ENCODE measurements at regions not wholly inside any gene's neighbourhood (a gene's known extent, or its start where the extent isn't known, plus 50 kb on each side); places are given as distances from the start of the nearest gene placed in this dataset.

DNA sequence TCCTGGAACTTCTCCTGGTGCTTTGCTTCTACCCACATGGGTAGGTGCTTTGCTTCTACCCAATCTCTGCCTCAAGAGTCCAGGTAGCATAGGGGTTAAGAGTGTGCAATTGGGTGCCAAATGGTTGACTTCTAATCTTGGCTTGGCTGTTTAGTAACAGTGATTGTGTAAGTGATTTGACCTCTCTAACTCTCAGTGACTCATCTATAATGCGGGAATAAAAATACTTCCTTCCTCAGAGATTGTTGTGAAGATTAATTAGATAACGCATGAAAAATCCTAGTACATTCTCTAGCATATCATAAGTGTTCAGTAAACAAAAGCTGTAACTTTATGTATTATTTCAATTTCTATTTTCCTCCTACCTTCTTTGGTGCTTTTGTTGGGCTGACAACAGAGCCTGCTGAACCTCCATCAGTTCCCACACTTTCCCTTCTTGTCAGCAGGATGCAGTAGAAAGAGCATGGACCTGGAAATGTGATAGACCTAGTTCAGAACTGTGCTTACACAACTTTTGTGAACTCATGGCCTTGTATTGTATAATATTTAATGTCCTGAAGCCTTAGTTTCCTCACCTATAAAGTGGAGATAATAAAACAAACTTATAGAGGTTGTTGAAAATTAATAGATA is 72.9 kb upstream of the SMIM36 start:
- no peak for DNase-seq (ENCODE audit: low spot score)

DNA sequence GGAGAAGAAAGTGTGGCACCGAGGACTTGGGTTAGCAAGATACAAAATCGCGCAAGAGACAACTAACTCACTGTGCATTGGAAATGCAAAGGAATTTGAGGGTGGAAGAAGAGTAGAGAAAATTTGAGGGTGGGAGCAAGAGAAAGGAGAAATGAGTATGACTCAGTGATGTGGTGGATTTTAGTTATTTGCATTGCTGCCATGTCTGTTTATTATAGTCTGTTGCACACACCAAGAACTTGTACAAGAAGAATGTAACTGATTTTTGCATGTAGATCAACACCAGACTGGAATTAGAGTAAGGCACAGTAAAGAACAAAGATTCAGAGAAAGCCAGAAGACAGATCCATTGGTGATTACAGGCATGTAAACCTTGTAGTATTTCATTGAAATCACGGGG is 71.6 kb upstream of the SMIM36 start:
- DNase-seq (ENCODE audit: low spot score): no peak

DNA sequence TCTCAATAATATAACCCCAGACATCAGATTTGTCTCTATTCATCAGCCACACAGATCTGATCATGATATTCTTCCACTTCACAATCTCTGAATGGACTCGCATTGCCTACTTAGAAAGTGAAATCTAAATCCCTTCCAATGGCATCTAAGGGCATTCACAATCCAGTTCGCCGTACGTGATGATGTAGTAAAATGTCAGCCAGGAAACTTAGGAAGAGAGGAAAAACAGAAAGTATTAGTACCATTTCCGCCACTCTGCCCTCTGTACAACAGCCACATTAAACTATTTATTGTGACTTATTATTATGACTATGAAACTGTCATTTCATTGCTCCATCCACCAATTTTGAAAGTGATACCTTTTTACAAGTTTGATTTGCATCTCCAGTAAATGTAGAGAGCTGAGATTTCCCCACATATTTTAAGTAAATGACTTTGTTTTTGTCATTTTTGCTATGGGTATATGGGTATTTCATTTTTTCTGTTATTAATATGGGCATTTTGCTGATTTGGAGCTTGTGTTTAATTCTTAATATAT is 69.4 kb upstream of the SMIM36 start:
- no peak for DNase-seq (ENCODE audit: low spot score)

DNA sequence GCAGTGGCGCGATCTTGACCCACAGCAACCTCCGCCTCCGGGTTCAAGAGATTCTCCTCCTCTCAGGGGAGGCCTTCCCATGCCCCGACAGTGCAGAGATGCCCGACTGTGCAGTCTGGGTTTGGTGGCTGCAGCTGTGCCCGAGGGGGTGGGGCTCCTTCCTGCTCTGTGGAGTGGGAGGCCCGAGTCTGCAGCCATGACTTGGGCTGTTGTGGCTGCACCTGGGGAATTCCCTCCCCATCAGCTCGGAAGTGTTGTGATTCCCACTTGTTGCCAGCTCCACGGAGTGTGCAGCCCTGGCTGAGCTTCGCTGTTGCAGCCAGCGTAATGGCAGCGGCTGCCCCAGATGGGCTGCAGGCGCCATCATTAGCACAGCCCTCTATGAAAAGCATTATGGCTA is 66.4 kb upstream of the SMIM36 start:
- DNase-seq (ENCODE audit: low spot score): no peak

DNA sequence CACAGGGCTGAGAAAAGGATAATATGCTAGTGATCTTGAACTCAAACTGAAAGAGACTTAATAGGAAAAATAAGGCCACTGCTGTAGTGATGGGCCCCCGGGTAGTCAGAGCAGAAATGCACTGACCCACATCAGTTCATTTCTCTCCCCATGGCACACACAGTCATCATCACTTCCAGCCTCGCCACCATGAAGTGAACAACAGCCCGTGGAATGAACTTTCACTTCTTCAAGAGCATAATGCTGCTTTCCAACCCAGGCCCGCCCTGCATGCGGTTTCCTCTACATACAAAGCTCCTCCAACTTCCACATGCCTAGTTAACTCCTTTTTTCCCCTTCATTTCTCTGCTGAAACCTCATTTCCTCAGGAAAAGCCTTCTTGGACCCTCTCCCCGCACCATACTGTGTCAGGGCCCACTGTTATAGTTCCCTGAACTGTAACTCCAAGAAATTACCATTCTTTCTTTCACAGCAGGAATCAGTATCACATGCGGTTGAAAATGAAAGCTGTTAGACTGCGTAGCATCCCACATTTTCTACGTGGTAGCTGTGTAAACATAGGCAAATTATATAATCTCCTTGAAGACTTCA is 65.8 kb upstream of the SMIM36 start:
- DNase-seq (ENCODE audit: low spot score): no peak

DNA sequence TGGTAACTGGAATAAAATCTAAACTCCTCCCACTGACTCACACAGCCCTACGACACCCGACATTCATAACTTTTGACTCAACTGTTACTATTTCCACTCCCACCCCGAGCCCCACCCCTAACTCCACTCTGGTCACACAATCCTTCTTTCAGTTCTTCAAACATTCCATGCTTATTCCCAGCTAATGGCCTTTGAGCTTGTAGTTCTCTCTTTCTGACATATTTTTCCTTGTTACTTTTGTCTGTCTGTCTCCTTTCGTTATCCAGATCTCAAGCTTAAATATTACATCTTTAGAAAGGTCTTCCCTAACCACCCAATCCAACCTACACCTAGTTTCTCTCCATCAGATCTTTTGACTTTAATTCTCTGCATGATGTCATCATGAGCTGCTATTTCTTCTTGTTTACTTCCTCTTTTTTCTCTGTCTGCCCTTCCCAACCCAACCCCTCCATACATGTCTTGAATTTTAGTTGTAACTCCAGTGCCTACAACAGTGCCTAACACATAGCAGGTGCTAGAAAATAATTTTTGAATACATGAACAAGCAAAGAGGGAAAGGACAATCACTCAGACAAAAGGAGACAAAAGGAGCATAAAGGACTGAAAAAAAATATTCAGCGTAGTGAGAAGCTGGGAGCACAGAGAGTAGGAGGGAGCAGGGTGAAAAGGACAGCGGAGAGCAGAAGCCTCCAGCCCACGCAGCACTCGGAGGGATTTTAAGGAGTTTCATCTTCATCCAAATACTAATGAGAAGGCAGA is 65.2 kb upstream of the SMIM36 start:
- no peak for DNase-seq (ENCODE audit: low spot score)

DNA sequence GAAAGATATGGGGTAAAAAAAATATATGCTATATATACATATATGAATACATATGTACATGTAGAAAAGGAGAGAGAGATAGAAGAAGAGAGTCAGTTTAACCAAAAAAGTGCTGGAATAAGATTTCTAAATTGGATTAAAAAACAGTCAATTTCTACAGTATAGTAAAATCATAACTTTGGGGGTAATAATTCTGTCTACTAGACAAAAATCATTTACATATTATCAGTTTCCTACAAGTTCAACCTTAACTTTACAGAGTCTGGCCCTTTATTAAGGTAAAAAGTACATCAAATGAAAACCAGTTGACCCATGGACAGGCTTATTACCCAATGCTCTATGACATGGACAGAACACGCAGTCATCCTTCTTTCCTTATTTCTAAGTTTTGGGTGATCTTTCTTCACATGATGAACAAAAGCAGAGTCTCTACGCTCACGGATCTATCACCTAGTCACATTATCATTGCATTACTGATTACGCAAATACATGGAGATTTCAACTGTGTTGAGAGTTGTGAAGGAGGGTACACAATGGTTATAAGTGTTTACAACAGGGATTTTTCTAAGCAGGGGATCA is 63.9 kb upstream of the SMIM36 start:
- DNase-seq (ENCODE audit: low spot score): no peak

DNA sequence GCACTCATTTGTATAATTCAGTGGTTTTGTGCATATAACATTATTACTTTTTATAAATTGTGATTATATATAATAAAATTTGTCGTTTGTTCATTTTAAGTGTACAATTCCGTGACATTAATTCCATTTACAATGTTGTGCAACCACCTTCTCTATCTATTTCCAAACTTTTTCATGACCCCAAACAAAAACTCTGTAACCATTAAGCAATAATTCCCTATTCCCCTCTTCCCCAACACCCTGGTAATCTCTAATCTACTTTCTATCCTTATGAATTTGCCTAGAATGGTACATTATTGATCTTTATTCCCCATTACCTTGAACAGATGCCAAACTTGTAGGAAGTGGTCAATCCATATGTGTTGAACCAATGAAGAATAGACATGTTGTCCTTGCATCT is 61.3 kb upstream of the SMIM36 start:
- no peak for DNase-seq (ENCODE audit: low spot score)

DNA sequence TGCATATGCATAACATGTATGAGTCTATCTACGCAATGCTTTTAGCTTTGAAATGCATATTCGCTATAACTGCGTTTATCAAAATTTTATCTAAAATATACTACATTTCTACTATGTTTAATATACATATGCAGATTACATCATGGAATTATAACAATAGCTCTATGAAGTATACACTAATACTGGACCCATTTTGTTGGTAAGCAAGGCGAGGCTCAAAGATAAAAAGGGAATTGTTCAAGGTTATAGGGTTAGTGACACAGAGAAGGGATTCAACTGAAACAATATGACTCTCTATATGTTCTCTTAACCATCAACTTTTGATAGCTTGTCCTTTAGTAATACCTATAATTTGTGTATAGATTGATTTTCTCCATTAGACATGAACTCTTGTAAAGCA is 60.9 kb upstream of the SMIM36 start:
- DNase-seq (ENCODE audit: low spot score): no peak

DNA sequence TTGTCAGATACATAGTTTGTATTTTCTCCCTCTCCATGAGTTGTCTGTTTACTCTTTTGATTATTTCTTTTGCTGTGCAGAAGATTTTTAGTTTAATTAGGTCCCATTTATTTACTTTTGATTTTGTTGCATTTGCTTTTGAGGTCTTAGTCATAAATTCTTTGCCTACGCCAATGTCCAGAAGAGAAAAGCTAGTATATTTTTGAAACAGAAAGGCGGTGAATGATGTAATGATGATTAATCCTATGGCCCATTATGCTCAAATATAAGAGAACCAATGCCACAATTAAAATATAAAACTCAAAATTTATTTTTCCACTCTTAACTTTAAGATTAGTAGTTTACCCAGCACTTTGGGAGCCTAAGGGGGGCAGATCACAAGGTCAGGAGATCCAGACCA is 59.8 kb upstream of the SMIM36 start:
- no peak for DNase-seq (ENCODE audit: low spot score)

DNA sequence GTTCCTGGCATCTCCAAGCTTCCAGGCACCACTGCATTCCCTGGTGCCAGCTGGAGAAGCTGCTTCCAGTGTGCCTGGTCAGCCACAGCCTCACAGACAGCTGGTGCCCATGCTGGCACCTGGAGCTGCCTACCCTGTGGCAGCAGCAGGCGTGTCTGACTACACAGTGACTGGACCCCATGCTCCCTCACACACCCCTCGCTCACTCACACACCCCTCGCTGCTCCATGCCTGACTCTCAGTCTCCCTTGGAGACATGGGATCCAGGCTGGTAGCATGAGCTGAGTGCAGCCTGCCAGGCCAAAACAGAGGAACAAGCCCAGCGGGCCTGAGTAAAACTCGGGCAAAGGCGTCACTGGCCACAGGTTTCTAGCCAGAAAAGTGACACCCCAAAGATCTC is 59.1 kb upstream of the SMIM36 start:
- no peak for DNase-seq (ENCODE audit: low spot score)

DNA sequence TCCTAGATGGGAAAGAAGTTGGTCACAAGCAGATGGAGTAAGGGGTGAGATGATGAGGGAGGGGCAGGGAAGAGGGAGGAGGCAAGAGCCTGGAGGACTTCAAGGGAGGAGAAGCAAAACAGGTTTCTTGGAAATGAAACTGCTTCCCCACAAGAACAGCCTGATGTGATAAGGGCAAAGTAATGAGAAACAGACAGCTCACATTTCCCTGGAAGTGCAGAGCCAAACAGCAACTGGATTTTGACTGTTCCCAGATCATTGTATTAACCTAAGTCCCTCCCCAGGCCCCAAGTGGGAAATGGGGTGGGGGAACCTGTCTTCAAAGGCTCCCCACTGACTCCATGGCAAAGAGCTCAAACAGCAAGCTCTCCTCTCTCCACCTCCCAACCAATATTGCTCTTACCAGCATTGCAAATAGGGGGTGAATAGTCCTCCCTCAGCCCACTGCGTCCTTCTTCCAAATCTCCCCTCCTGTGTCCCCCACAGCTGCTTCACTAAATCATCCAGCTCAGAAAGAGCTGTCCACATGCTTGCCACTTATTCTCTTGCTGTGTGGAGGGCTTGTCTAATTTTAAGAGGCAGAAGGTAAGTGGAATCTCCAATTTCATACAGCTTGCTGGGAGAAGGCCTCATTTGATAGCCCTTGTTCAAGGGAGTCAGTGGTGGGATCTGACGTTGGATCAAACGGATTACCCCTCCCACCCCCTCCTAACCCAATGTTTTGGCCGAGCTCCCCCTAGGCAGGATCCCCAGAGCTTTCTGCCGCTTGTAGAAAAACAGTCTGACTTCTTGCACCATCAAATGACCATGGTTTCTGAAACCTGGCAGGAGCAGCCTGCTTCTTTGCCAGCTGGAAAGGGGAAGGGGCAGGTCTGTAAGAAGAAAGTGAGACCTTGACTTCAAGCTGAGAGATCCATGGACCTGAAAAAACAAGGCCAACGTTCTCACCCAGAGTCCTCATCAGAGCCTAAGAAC is 56.3 kb upstream of the SMIM36 start:
- DNase-seq (ENCODE audit: low spot score): no peak

DNA sequence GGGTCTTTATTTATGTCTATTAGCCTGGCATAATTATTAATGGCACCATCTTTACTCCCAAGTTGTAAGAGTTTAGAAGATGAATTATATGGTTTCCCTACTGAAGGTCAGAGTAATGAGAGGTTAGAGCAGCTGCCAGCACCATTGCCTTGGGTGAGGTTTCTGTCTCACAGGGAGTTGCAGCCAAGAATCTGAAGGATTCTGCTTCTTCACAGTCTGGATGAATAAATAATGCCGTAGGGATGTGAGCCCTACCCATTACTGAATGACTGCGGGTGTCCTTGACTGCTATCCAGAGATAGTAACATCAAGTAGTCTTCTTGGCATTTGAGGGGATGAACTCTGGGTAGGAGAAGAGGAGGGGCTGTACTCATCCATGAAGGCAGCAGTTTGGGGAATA is 52.8 kb upstream of the SMIM36 start:
- DNase-seq (ENCODE audit: low spot score): no peak

DNA sequence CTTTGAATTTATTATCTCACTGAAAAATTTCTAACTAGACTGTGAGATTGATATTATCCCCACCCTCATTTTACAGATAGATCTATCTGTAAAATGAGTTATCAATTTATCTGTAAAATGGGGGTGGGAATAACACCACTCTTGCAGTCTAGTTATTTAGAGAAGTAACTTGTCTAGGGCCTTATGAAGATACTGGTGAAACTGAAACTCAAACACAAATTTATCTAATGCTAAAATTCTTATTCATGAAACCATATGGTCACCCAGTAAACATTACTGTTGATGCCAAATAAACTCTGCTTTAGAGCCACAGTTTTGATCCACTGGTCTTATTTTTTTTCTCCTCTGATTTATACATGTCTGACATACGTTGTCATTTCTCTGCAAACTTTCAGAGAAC is 52.1 kb upstream of the SMIM36 start:
- DNase-seq (ENCODE audit: low spot score): no peak

DNA sequence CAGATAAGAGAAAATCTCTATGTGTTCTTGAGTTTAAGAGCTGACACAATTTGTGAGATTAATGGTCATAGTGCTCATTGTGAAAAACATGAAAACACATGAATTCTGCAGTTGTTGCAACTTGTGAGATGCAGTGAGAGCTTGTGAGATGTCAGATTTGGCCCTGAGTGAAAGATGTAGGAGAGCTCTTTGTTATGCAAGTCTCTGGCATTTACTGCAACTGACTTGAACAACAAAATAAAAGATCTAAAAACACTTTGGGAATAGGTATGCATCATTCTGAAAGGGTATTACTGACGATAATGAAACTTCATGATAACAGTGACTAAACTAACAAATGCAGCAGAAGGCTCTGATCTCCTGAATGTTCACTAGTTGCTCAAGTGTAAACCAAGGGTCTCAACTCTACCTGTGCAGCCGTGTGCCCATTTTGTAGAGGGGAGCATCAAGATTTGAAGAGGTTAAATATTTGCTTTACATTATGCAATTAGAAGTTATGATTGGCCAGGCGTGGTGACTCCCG is 50.8 kb upstream of the SMIM36 start:
- no peak for DNase-seq (ENCODE audit: low spot score)

DNA sequence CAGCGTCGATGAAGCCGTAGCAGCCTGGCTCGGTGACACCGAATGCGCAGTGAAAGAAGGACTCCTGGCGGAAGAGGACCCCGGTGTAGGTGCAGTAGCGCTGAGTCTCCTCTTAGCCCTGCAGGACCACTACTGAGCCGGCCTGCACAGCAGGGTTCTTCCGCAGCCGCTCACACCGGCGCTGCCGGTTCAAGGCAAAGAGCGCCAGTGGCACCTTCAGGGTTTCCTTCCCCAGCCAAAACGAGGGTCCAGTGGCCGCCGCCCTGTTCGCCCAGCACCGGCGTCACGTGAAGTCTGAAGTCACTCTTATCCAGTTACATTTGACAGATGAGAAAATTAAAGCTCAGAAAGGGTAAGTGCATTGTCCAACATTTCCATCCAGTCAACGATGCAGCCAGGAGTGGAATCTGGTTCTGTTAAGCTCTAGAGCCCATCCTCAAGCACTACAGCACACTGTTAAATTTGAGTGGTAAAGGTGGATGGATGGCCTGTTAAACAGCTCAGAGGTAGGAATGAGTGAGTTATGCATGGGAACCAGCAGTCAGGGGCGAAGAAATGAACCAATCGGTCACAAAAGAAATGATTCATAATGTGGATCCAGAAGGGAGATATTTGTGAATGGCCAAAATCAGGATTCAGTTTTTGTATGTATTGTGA is 50.2 kb upstream of the SMIM36 start:
- no peak for DNase-seq (ENCODE audit: low spot score)
